ENCODE measurements at regions not wholly inside any gene's neighbourhood (a gene's known extent, or its start where the extent isn't known, plus 50 kb on each side); places are given as distances from the start of the nearest gene placed in this dataset.

GRCh38 chr16:13429416-13429815, 490.5 kb upstream of the ERCC4 start:
- WGBS (ENCODE audit: insufficient coverage): 79% methylated on average over 1 of the region's 1 CpG

GRCh38 chr16:13435415-13435814, 484.5 kb upstream of the ERCC4 start:
- ATAC-seq (no peak), DNase-seq (no peak)
- WGBS (ENCODE audit: insufficient coverage): 100% methylated on average over 1 of the region's 1 CpG
- peaks cover 2 to 4% of the 10 kb centered on the region in 2 donors for H3K9me3 Mint-ChIP-seq
- H3K4me3 Mint-ChIP-seq: no peak overlapping the region
- H3K27me3 ChIP-seq (ENCODE audit: control insufficient read depth, insufficient read depth, low read length): no peaks in the 10 kb centered on the region
- TF ChIP-seq CTCF (IDR thresholded peaks at IDR 0.05): no peak
- no peaks in the 10 kb centered on the region for H3K4me1 Mint-ChIP-seq
- no peaks in the 10 kb centered on the region for H3K9me3 ChIP-seq (ENCODE audit: control insufficient read depth, insufficient read depth, low read length)
- no peak overlapping the region for H3K4me3 ChIP-seq (ENCODE audit: low read length)
- no peaks in the 10 kb centered on the region for H3K27me3 Mint-ChIP-seq (ENCODE audit: low read depth in 2 of 2)
- H3K27ac ChIP-seq (ENCODE audit: low read length): no peak overlapping the region
- intact Hi-C loops (cut with micrococcal nuclease): no loop called here
- no peaks in the 10 kb centered on the region for H3K36me3 Mint-ChIP-seq
- no peaks in the 10 kb centered on the region for H3K4me1 ChIP-seq (ENCODE audit: control insufficient read depth, insufficient read depth, low read length)
- no peak overlapping the region for H3K27ac Mint-ChIP-seq
- H3K36me3 ChIP-seq (ENCODE audit: control insufficient read depth, insufficient read depth, low read length): no peaks in the 10 kb centered on the region

More at GRCh38 chr16:13429416-13429815, 490.5 kb upstream of the ERCC4 start:
- H3K27ac ChIP-seq (ENCODE audit: low read length): no peak overlapping the region
- ATAC-seq: no peak
- intact Hi-C loops (cut with micrococcal nuclease): no loop called here
- Mint-ChIP-seq H3K4me1 (no peaks in the 10 kb centered on the region), H3K9me3 (peaks cover 2 to 5% of the 10 kb centered on the region in 2 donors), H3K36me3 (no peaks in the 10 kb centered on the region), H3K4me3 (no peak overlapping the region), H3K27ac (no peak overlapping the region), H3K27me3 (ENCODE audit: low read depth in 2 of 2) (no peaks in the 10 kb centered on the region)
- no peak for DNase-seq
- no peaks in the 10 kb centered on the region for H3K4me1 ChIP-seq (ENCODE audit: control insufficient read depth, insufficient read depth, low read length)
- H3K4me3 ChIP-seq (ENCODE audit: low read length): no peak overlapping the region
- H3K9me3 ChIP-seq (ENCODE audit: control insufficient read depth, insufficient read depth, low read length): no peaks in the 10 kb centered on the region
- no peak for TF ChIP-seq CTCF (IDR thresholded peaks at IDR 0.05)
- H3K27me3 ChIP-seq (ENCODE audit: control insufficient read depth, insufficient read depth, low read length): no peaks in the 10 kb centered on the region
- no peaks in the 10 kb centered on the region for H3K36me3 ChIP-seq (ENCODE audit: control insufficient read depth, insufficient read depth, low read length)

- H3K27me3 ChIP-seq (ENCODE audit: control insufficient read depth, insufficient read depth, low read length): no peaks in the 10 kb centered on the region
- ATAC-seq (no peak), DNase-seq (no peak)
- intact Hi-C loops (cut with micrococcal nuclease): no loop called here
- H3K4me3 ChIP-seq (ENCODE audit: low read length): no peak overlapping the region
- H3K27ac Mint-ChIP-seq: no peak overlapping the region
- H3K36me3 ChIP-seq (ENCODE audit: control insufficient read depth, insufficient read depth, low read length): no peaks in the 10 kb centered on the region
- no peaks in the 10 kb centered on the region for H3K27me3 Mint-ChIP-seq (ENCODE audit: low read depth in 2 of 2)
- H3K36me3 Mint-ChIP-seq: no peaks in the 10 kb centered on the region
- WGBS (ENCODE audit: insufficient coverage): 55% methylated on average over 3 of the region's 3 CpGs
- no peak overlapping the region for H3K4me3 Mint-ChIP-seq
- TF ChIP-seq CTCF (IDR thresholded peaks at IDR 0.05): no peak
- no peaks in the 10 kb centered on the region for H3K4me1 Mint-ChIP-seq
- no peaks in the 10 kb centered on the region for H3K4me1 ChIP-seq (ENCODE audit: control insufficient read depth, insufficient read depth, low read length)
- peaks cover 2 to 4% of the 10 kb centered on the region in 2 donors for H3K9me3 Mint-ChIP-seq
- no peaks in the 10 kb centered on the region for H3K9me3 ChIP-seq (ENCODE audit: control insufficient read depth, insufficient read depth, low read length)
- H3K27ac ChIP-seq (ENCODE audit: low read length): no peak overlapping the region
Measured at GRCh38 chr16:13435873-13436474, 484.0 kb upstream of the ERCC4 start.

Data from natural killer cell (primary cell).